Osteocyte (in vitro differentiated cells): ENCODE measurements at regions not wholly inside any gene's neighbourhood (a gene's known extent, or its start where the extent isn't known, plus 50 kb on each side); places are given as distances from the start of the nearest gene placed in this dataset.

Source experiments
- DNase-seq: peaks from one replicate; pipeline ENCODE4 v3.0.0; 2021; ENCODE audit warnings: mixed read lengths; ENCODE audit not compliant: unreplicated experiment; ENCODE audit errors: extremely low spot score
- H3K27ac Mint-ChIP-seq: one replicate; pipeline ENCODE4 v1.8.0; 2021; ENCODE audit warnings: mild to moderate bottlenecking, mixed read lengths; ENCODE audit not compliant: unreplicated experiment
- H3K27me3 Mint-ChIP-seq: one replicate; pipeline ENCODE4 v1.8.0; 2021; ENCODE audit warnings: mixed read lengths; ENCODE audit not compliant: unreplicated experiment
- H3K36me3 Mint-ChIP-seq: one replicate; pipeline ENCODE4 v1.8.0; 2021; ENCODE audit warnings: mixed read lengths; ENCODE audit not compliant: unreplicated experiment
- H3K4me1 Mint-ChIP-seq: one replicate; pipeline ENCODE4 v1.8.0; 2021; ENCODE audit warnings: mixed read lengths; ENCODE audit not compliant: unreplicated experiment
- H3K4me3 Mint-ChIP-seq: one replicate; pipeline ENCODE4 v1.8.0; 2021; ENCODE audit warnings: mild to moderate bottlenecking, moderate library complexity, mixed read lengths; ENCODE audit not compliant: unreplicated experiment
- H3K9me3 Mint-ChIP-seq: one replicate; pipeline ENCODE4 v1.8.0; 2021; ENCODE audit warnings: mixed read lengths; ENCODE audit not compliant: unreplicated experiment
- TF ChIP-seq, protein P1 (sequence below): fragments of 200-600 bp; sonication (generic); IDR thresholded peaks from 2 replicates; pipeline ENCODE4 v1.5.0; 2021; ENCODE audit warnings: antibody characterized with exemption, mild to moderate bottlenecking, moderate library complexity

- Mint-ChIP-seq H3K4me1 (no peaks in the 10 kb centered on the region), H3K36me3 (no peaks in the 10 kb centered on the region), H3K9me3 (no peaks in the 10 kb centered on the region), H3K4me3 (no peak overlapping the region), H3K27me3 (peaks cover 24% of the 10 kb centered on the region), H3K27ac (no peak overlapping the region)
- no peak for DNase-seq
- TF ChIP-seq, protein P1, sequence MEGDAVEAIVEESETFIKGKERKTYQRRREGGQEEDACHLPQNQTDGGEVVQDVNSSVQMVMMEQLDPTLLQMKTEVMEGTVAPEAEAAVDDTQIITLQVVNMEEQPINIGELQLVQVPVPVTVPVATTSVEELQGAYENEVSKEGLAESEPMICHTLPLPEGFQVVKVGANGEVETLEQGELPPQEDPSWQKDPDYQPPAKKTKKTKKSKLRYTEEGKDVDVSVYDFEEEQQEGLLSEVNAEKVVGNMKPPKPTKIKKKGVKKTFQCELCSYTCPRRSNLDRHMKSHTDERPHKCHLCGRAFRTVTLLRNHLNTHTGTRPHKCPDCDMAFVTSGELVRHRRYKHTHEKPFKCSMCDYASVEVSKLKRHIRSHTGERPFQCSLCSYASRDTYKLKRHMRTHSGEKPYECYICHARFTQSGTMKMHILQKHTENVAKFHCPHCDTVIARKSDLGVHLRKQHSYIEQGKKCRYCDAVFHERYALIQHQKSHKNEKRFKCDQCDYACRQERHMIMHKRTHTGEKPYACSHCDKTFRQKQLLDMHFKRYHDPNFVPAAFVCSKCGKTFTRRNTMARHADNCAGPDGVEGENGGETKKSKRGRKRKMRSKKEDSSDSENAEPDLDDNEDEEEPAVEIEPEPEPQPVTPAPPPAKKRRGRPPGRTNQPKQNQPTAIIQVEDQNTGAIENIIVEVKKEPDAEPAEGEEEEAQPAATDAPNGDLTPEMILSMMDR: no peak
Measured at GRCh38 chr3:43214616-43215015, 71.7 kb upstream of the SNRK start.

DNA sequence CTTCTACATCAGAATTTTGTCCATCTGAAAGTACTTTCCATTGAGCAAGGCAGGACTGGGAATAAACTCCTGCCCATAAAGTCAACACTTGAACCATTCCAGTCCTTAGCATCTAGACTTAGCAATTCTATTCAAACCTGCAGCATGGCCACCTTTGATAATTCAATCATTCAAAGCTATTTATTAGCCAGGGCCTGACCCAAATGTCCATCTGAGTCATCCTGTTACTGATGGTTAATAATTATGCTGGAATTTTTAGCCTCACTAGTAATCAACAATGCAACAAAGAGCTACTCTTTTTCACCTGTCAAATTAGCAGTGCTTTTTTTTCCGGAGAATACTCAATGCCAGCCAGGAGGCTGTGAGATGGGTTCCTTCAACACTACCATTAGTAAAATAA lies 72.7 kb upstream of the SNRK start:
- Mint-ChIP-seq H3K36me3 (no peaks in the 10 kb centered on the region), H3K9me3 (no peaks in the 10 kb centered on the region), H3K27ac (no peak overlapping the region), H3K4me3 (no peak overlapping the region), H3K4me1 (no peaks in the 10 kb centered on the region), H3K27me3 (peaks cover 19% of the 10 kb centered on the region)
- DNase-seq: no peak
- TF ChIP-seq, protein P1: no peak

DNA sequence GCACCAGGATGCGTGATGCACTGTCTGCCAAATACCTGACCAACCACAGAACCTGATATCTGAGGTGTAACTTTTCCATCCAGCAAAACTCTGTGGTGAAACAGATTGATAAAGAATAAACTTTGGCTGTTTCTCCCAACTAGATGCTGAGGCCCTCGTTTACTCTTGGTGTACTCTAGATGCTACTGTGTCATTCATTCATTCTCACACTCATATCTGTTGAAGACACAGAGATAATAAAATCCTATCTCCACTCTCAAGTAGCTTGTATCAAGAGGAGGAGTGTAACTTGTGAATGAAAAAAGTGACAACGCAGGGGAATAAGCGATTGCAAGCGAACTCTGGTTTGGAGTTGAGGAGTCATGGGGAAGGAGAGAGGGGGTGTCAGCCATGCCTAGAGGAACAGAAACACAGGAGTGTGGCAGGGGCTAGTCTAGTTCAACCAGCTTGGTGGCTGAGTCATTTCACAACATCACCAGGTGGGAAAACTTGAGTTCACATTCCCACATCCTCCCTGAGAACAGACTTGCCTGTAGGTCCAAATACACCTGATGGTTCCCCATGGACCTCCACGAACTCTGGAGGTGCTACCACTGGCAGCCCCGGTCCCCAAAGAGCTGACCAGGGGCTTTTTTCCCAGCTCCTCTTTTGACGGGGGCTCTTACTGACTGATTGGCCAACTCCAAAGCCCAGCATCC lies 73.3 kb upstream of the SNRK start:
- TF ChIP-seq, protein P1: no peak
- H3K4me1 Mint-ChIP-seq: no peaks in the 10 kb centered on the region
- H3K36me3 Mint-ChIP-seq: no peaks in the 10 kb centered on the region
- H3K27ac Mint-ChIP-seq: no peak overlapping the region
- no peaks in the 10 kb centered on the region for H3K9me3 Mint-ChIP-seq
- DNase-seq: no peak
- no peak overlapping the region for H3K4me3 Mint-ChIP-seq
- H3K27me3 Mint-ChIP-seq: peaks cover 19% of the 10 kb centered on the region

GRCh38 chr3:43211681-43212080 lies 74.7 kb upstream of the SNRK start:
- Mint-ChIP-seq H3K27me3 (peaks cover 17% of the 10 kb centered on the region), H3K27ac (no peak overlapping the region), H3K36me3 (no peaks in the 10 kb centered on the region), H3K4me3 (no peak overlapping the region), H3K9me3 (no peaks in the 10 kb centered on the region), H3K4me1 (no peaks in the 10 kb centered on the region)
- TF ChIP-seq, protein P1: no peak
- no peak for DNase-seq

DNA sequence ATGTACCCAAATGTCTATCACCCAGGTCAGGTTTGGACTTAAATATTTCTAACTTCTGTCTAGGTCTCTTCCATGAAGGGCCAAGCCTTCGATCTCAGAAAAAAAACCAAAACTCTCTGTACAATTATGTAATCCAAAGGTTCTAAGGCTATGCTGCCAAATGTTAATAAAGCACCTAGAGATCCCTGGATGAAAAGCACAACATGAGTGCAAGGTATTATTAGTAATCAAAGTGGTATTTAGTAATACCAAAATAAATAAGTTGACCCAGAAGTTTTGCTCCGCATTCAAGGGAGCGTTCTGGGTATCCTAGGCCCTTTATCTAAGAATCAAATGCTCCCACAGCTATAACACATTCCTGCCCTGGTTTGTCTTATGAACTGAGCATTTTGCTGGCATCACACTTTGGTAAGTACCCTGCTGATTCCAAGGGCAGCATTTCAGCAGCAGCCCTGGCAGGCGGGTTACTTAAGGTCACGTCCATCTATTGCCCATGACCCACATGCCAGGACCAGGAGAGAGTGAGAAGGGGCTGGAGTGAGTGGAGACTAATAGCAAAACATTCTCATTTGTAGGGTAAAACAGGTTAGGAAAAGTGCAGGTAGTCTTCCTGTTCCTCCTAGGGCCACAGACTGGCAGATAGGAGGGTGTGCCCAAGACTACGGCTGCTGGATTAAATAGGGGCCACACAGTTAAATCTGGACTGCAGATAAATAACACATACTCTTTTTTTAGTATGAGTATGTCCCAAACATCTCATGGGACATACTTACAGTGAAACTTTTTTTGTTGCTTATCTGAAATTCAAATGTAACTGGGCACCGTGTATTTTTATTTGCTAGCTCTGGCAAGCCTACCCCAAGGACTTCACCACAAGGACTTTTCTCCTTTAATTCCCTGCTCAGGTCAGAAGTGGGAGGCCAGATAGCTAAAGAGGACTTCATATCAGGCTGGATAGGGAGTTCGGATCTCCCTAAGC lies 76.0 kb upstream of the SNRK start:
- Mint-ChIP-seq H3K27me3 (peaks cover 8% of the 10 kb centered on the region), H3K4me1 (peaks cover 3% of the 10 kb centered on the region), H3K4me3 (no peak overlapping the region), H3K36me3 (no peaks in the 10 kb centered on the region), H3K27ac (no peak overlapping the region), H3K9me3 (no peaks in the 10 kb centered on the region)
- no peak for DNase-seq
- TF ChIP-seq, protein P1: no peak
